Nephron progenitor cell (in vitro differentiated cells): ENCODE measurements at regions not wholly inside any gene's neighbourhood (a gene's known extent, or its start where the extent isn't known, plus 50 kb on each side); places are given as distances from the start of the nearest gene placed in this dataset.

ENCODE experiments used
- DNase-seq: peaks from one replicate; pipeline ENCODE4 v3.0.0; 2021
- H3K27ac Mint-ChIP-seq: 2 replicates; pipeline ENCODE4 v1.8.0; 2021; ENCODE audit warnings: mild to moderate bottlenecking, moderate library complexity, mixed read lengths
- H3K27me3 Mint-ChIP-seq: 2 replicates; pipeline ENCODE4 v1.8.0; 2021; ENCODE audit warnings: mild to moderate bottlenecking, low read depth, mixed read lengths; ENCODE audit not compliant: poor library complexity
- H3K36me3 Mint-ChIP-seq: 2 replicates; pipeline ENCODE4 v1.8.0; 2021; ENCODE audit warnings: low read depth, mixed read lengths
- H3K4me1 Mint-ChIP-seq: 2 replicates; pipeline ENCODE4 v1.8.0; 2021; ENCODE audit warnings: mixed read lengths
- H3K4me3 Mint-ChIP-seq: 2 replicates; pipeline ENCODE4 v1.8.0; 2021; ENCODE audit warnings: mild to moderate bottlenecking, moderate library complexity, mixed read lengths
- H3K9me3 Mint-ChIP-seq: 2 replicates; pipeline ENCODE4 v1.8.0; 2021; ENCODE audit warnings: mild to moderate bottlenecking, moderate library complexity, mixed read lengths
- TF ChIP-seq, protein P1 (sequence below): fragments of 200-600 bp; sonication (generic); IDR thresholded peaks from 2 replicates; pipeline ENCODE4 v1.5.0; 2021; ENCODE audit warnings: antibody characterized with exemption

GRCh38 chr9:26399556-26399955, 493.0 kb downstream of the CAAP1 start:
- no peak overlapping the region for H3K4me3 Mint-ChIP-seq
- TF ChIP-seq, protein P1, sequence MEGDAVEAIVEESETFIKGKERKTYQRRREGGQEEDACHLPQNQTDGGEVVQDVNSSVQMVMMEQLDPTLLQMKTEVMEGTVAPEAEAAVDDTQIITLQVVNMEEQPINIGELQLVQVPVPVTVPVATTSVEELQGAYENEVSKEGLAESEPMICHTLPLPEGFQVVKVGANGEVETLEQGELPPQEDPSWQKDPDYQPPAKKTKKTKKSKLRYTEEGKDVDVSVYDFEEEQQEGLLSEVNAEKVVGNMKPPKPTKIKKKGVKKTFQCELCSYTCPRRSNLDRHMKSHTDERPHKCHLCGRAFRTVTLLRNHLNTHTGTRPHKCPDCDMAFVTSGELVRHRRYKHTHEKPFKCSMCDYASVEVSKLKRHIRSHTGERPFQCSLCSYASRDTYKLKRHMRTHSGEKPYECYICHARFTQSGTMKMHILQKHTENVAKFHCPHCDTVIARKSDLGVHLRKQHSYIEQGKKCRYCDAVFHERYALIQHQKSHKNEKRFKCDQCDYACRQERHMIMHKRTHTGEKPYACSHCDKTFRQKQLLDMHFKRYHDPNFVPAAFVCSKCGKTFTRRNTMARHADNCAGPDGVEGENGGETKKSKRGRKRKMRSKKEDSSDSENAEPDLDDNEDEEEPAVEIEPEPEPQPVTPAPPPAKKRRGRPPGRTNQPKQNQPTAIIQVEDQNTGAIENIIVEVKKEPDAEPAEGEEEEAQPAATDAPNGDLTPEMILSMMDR, result no peak

GRCh38 chr9:26394025-26394424, 498.6 kb downstream of the CAAP1 start:
- H3K9me3 Mint-ChIP-seq, result peaks cover 27% of the 10 kb centered on the region
- no peak overlapping the region for H3K27ac Mint-ChIP-seq
- no peak overlapping the region for H3K4me3 Mint-ChIP-seq

More at GRCh38 chr9:26399556-26399955, 493.0 kb downstream of the CAAP1 start:
- H3K27me3 Mint-ChIP-seq, result peaks cover 4% of the 10 kb centered on the region
- H3K36me3 Mint-ChIP-seq, result no peaks in the 10 kb centered on the region
- H3K9me3 Mint-ChIP-seq, result no peaks in the 10 kb centered on the region
- DNase-seq, result no peak
- H3K27ac Mint-ChIP-seq, result no peak overlapping the region
- no peaks in the 10 kb centered on the region for H3K4me1 Mint-ChIP-seq

GRCh38 chr9:26392639-26393038, 500.0 kb downstream of the CAAP1 start:
- no peak overlapping the region for H3K27ac Mint-ChIP-seq
- no peak overlapping the region for H3K4me3 Mint-ChIP-seq
- no peaks in the 10 kb centered on the region for H3K36me3 Mint-ChIP-seq
- H3K27me3 Mint-ChIP-seq, result no peaks in the 10 kb centered on the region
- TF ChIP-seq, protein P1, result no peak
- no peak for DNase-seq
- H3K4me1 Mint-ChIP-seq, result no peaks in the 10 kb centered on the region
- peaks cover 34% of the 10 kb centered on the region for H3K9me3 Mint-ChIP-seq

More at GRCh38 chr9:26394025-26394424, 498.6 kb downstream of the CAAP1 start:
- Mint-ChIP-seq H3K36me3 (no peaks in the 10 kb centered on the region), H3K27me3 (peaks cover 4% of the 10 kb centered on the region), H3K4me1 (no peaks in the 10 kb centered on the region)
- TF ChIP-seq, protein P1, result no peak
- no peak for DNase-seq

DNA sequence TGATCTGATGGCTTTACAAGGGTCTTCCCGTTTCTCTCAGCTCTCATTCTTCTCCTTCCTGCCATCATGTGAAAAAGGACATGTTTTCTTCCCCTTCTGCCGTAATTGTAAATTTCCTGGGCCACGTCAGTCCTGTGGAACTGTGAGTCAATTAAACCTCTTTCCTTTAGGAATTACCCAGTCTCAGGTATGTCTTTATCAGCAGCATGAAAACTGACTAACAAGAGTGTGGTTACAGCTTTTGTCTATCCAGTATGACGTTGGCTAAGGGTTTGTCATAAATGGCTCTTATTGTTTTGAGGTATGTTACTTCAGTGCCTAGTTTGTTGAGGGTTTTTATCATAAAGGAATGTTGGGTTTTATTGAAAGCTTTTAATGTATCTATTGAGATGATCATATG, 501.6 kb downstream of the CAAP1 start:
- DNase-seq, result no peak
- Mint-ChIP-seq H3K9me3 (peaks cover 34% of the 10 kb centered on the region), H3K4me3 (no peak overlapping the region), H3K36me3 (no peaks in the 10 kb centered on the region), H3K27me3 (no peaks in the 10 kb centered on the region), H3K27ac (no peak overlapping the region), H3K4me1 (no peaks in the 10 kb centered on the region)
- TF ChIP-seq, protein P1, result no peak

DNA sequence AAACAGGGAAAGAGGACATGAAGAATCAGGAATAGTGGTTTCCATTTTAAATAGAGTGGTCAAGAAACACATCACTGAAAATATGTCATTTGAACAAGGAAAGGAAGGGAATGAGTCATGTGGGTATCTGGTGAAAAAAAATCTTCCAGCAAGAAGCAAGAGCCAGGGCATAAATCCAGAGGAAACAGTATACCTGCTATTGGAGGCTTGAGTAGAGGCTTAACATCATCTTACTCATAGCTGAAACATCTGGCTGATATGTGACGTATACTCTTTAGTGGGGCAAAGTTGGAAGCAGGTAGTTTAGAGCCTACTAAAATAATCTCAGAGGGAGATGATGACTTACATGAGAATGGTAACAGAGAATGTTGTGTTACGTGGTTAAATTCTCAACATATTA, 517.2 kb downstream of the CAAP1 start:
- TF ChIP-seq, protein P1, result no peak
- no peaks in the 10 kb centered on the region for H3K9me3 Mint-ChIP-seq
- no peak overlapping the region for H3K4me3 Mint-ChIP-seq
- no peak for DNase-seq
- H3K27me3 Mint-ChIP-seq, result no peaks in the 10 kb centered on the region
- H3K36me3 Mint-ChIP-seq, result no peaks in the 10 kb centered on the region
- H3K4me1 Mint-ChIP-seq, result no peaks in the 10 kb centered on the region
- no peak overlapping the region for H3K27ac Mint-ChIP-seq

GRCh38 chr9:26373616-26374015, 519.0 kb downstream of the CAAP1 start:
- Mint-ChIP-seq H3K9me3 (no peaks in the 10 kb centered on the region), H3K36me3 (no peaks in the 10 kb centered on the region), H3K27me3 (peaks cover 2% of the 10 kb centered on the region), H3K27ac (no peak overlapping the region), H3K4me3 (no peak overlapping the region), H3K4me1 (no peaks in the 10 kb centered on the region)
- DNase-seq, result no peak
- TF ChIP-seq, protein P1, result no peak
